GM12878 (cell line): ENCODE measurements at regions not wholly inside any gene's neighbourhood (a gene's known extent, or its start where the extent isn't known, plus 50 kb on each side); places are given as distances from the start of the nearest gene placed in this dataset.

Experiments
- EGR1 ChIP-seq, 2 experiments: IDR thresholded peaks; 1 replicate in 1 of 2; 2 replicates in 1 of 2; pipeline ENCODE4 v1.6.1; 2011 to 2012; ENCODE audit warnings: low read depth in 2 of 2, low read length in 2 of 2, borderline replicate concordance in 1 of 2, mild to moderate bottlenecking in 1 of 2, moderate library complexity in 1 of 2
- POLR2AphosphoS5 ChIP-seq: IDR thresholded peaks from 2 replicates; pipeline ENCODE4 v1.6.1; 2011; ENCODE audit warnings: mild to moderate bottlenecking, low read length, inconsistent platforms
- POU2F2 ChIP-seq: IDR thresholded peaks from 3 replicates; pipeline ENCODE4 v1.6.1; 2011; ENCODE audit warnings: low read depth, mild to moderate bottlenecking, low read length, borderline replicate concordance
- TF ChIP-seq, protein P1 (sequence below), 3 experiments: IDR thresholded peaks in 2 of 3; conservative IDR thresholded peaks in 1 of 3; 2 replicates each; pipeline ENCODE4 v1.5.1; 2011; ENCODE audit warnings: low read depth in 3 of 3, low read length in 3 of 3, mild to moderate bottlenecking in 3 of 3, control low read depth in 2 of 3, moderate library complexity in 2 of 3, inconsistent platforms in 1 of 3, mixed read lengths in 1 of 3; ENCODE audit not compliant: control insufficient read depth in 2 of 3, insufficient read depth in 1 of 3; ENCODE audit errors: extremely low read depth in 1 of 3

- no peak for TF ChIP-seq POU2F2
- TF ChIP-seq, protein P1, sequence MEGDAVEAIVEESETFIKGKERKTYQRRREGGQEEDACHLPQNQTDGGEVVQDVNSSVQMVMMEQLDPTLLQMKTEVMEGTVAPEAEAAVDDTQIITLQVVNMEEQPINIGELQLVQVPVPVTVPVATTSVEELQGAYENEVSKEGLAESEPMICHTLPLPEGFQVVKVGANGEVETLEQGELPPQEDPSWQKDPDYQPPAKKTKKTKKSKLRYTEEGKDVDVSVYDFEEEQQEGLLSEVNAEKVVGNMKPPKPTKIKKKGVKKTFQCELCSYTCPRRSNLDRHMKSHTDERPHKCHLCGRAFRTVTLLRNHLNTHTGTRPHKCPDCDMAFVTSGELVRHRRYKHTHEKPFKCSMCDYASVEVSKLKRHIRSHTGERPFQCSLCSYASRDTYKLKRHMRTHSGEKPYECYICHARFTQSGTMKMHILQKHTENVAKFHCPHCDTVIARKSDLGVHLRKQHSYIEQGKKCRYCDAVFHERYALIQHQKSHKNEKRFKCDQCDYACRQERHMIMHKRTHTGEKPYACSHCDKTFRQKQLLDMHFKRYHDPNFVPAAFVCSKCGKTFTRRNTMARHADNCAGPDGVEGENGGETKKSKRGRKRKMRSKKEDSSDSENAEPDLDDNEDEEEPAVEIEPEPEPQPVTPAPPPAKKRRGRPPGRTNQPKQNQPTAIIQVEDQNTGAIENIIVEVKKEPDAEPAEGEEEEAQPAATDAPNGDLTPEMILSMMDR (IDR thresholded peaks at IDR 0.05 in 2 of 3, conservative IDR thresholded peaks at IDR 0.05 in 1 of 3; ENCODE audit: control insufficient read depth in 2 of 3, extremely low read depth in 1 of 3, insufficient read depth in 1 of 3, low read depth in 3 of 3, low read length in 3 of 3) = no peak
- TF ChIP-seq POLR2AphosphoS5 = no peak
- TF ChIP-seq EGR1 (IDR thresholded peaks at IDR 0.05; ENCODE audit: borderline replicate concordance in 1 of 2, low read depth in 2 of 2, low read length in 2 of 2) = no peak
Measured at GRCh38 chr2:61677306-61677705, 139.2 kb upstream of the XPO1 start.
